CD4-positive, alpha-beta memory T cell (primary cell): ENCODE measurements at regions not wholly inside any gene's neighbourhood (a gene's known extent, or its start where the extent isn't known, plus 50 kb on each side); places are given as distances from the start of the nearest gene placed in this dataset.

Experiments used
- CTCF ChIA-PET: fragments of 350-600 bp; sonication (Branson Sonifier 250); formaldehyde crosslinking; loops from one replicate; lab custom pipeline; 2021; ENCODE audit warnings: inconsistent platforms; ENCODE audit not compliant: partially characterized antibody; lab: Charles Lee
- POLR2A ChIA-PET: fragments of 350-600 bp; sonication (Branson Sonifier 250); formaldehyde crosslinking; loops from one replicate; lab custom pipeline; 2021; ENCODE audit not compliant: partially characterized antibody; lab: Charles Lee
- DNase-seq, 5 donors: peaks; one replicate each; pipeline versions ENCODE4 v3.0.0 to v3.0.0-alpha.2; 2020 to 2022; ENCODE audit warnings: mixed read lengths in 1 of 5
- H3K27ac ChIP-seq: one replicate; pipeline ENCODE4 v1.7.0; 2013; ENCODE audit warnings: low read depth, low read length
- H3K27me3 ChIP-seq: 2 replicates; pipeline ENCODE4 v1.7.0; 2013; ENCODE audit warnings: mild to moderate bottlenecking, low read length, moderate library complexity; ENCODE audit not compliant: insufficient read depth
- H3K36me3 ChIP-seq: 2 replicates; pipeline ENCODE4 v1.7.0; 2013; ENCODE audit warnings: mild to moderate bottlenecking, low read length, moderate library complexity; ENCODE audit not compliant: insufficient read depth
- H3K4me1 ChIP-seq: 2 replicates; pipeline ENCODE4 v1.7.0; 2013; ENCODE audit warnings: mild to moderate bottlenecking, low read length, moderate library complexity; ENCODE audit not compliant: insufficient read depth
- H3K4me3 ChIP-seq, 2 donors: one replicate each; pipeline ENCODE4 v1.7.0; 2013; ENCODE audit warnings: low read length in 2 of 2, mild to moderate bottlenecking in 1 of 2
- H3K9me3 ChIP-seq, 2 donors: one replicate each; pipeline ENCODE4 v1.7.0; 2013; ENCODE audit warnings: low read length in 2 of 2, control low read depth in 1 of 2; ENCODE audit not compliant: control insufficient read depth in 1 of 2
- H3K27ac Mint-ChIP-seq, 7 donors: one replicate each; pipeline ENCODE4 v1.8.0; 2020 to 2021; ENCODE audit warnings: mixed read lengths in 7 of 7, mild to moderate bottlenecking in 6 of 7, inconsistent platforms in 3 of 7, moderate library complexity in 3 of 7
- H3K27me3 Mint-ChIP-seq, 2 donors: one replicate each; pipeline ENCODE4 v1.8.0; 2020 to 2021; ENCODE audit warnings: mixed read lengths in 2 of 2
- H3K36me3 Mint-ChIP-seq, 2 donors: one replicate each; pipeline ENCODE4 v1.8.0; 2020 to 2021; ENCODE audit warnings: mixed read lengths in 2 of 2, inconsistent platforms in 1 of 2, mild to moderate bottlenecking in 1 of 2
- H3K4me1 Mint-ChIP-seq, 4 donors: one replicate each; pipeline ENCODE4 v1.8.0; 2020 to 2021; ENCODE audit warnings: mixed read lengths in 4 of 4, mild to moderate bottlenecking in 1 of 4
- H3K4me3 Mint-ChIP-seq, 8 donors: one replicate each; pipeline ENCODE4 v1.8.0; 2020 to 2021; ENCODE audit warnings: mixed read lengths in 8 of 8, mild to moderate bottlenecking in 7 of 8, moderate library complexity in 6 of 8, inconsistent platforms in 3 of 8
- H3K9me3 Mint-ChIP-seq, 8 donors: one replicate each; pipeline ENCODE4 v1.8.0; 2020 to 2021; ENCODE audit warnings: mixed read lengths in 8 of 8, mild to moderate bottlenecking in 5 of 8, inconsistent platforms in 3 of 8, moderate library complexity in 1 of 8
- intact Hi-C: fragments of 100-400 bp; cut with micrococcal nuclease; formaldehyde crosslinking; loops from one replicate; pipeline ENCODE4 v1.15.1; 2023

- Histone ChIP-seq H3K4me1 (no peaks in the 10 kb centered on the region), H3K9me3 (no peaks in the 10 kb centered on the region), H3K27me3 (no peaks in the 10 kb centered on the region), H3K4me3 (no peak overlapping the region), H3K36me3 (no peaks in the 10 kb centered on the region), H3K27ac (no peak overlapping the region)
- DNase-seq, result no peak
- no peak overlapping the region for H3K4me3 Mint-ChIP-seq
- ChIA-PET CTCF (no interaction called here), POLR2A (no interaction called here)
- H3K4me1 Mint-ChIP-seq, result no peaks in the 10 kb centered on the region
- peaks cover 9 to 26% of the 10 kb centered on the region in 2 donors for H3K27me3 Mint-ChIP-seq
- H3K36me3 Mint-ChIP-seq, result no peaks in the 10 kb centered on the region
- H3K27ac Mint-ChIP-seq, result no peak overlapping the region
- no peaks in the 10 kb centered on the region for H3K9me3 Mint-ChIP-seq
- intact Hi-C loops, result no loop called here
These were observed 284.2 kb upstream of the POU3F1 start for GRCh38 chr1:38330799-38331198.

- Histone ChIP-seq H3K27ac (no peak overlapping the region), H3K4me1 (no peaks in the 10 kb centered on the region), H3K9me3 (no peaks in the 10 kb centered on the region), H3K4me3 (no peak overlapping the region), H3K27me3 (no peaks in the 10 kb centered on the region), H3K36me3 (no peaks in the 10 kb centered on the region)
- intact Hi-C loops, result no loop called here
- H3K4me3 Mint-ChIP-seq, result no peak overlapping the region
- POLR2A ChIA-PET, result no interaction called here
- no peak for DNase-seq
- peaks cover 12 to 21% of the 10 kb centered on the region in 2 donors for H3K27me3 Mint-ChIP-seq
- CTCF ChIA-PET, result no interaction called here
- peaks cover 0 to 5% (median 0%) of the 10 kb centered on the region in 8 donors for H3K9me3 Mint-ChIP-seq
- H3K36me3 Mint-ChIP-seq, result no peaks in the 10 kb centered on the region
- H3K4me1 Mint-ChIP-seq, result no peaks in the 10 kb centered on the region
- H3K27ac Mint-ChIP-seq, result no peak overlapping the region
These were observed 283.1 kb upstream of the POU3F1 start for GRCh38 chr1:38329644-38330043.

GRCh38 chr1:38328278-38329035 lies 281.9 kb upstream of the POU3F1 start:
- DNase-seq, result no peak
- Histone ChIP-seq H3K4me1 (no peaks in the 10 kb centered on the region), H3K9me3 (no peaks in the 10 kb centered on the region), H3K27ac (no peak overlapping the region), H3K27me3 (no peaks in the 10 kb centered on the region), H3K4me3 (no peak overlapping the region), H3K36me3 (no peaks in the 10 kb centered on the region)
- peaks cover 0 to 5% (median 0%) of the 10 kb centered on the region in 8 donors for H3K9me3 Mint-ChIP-seq
- CTCF ChIA-PET, result no interaction called here
- H3K27me3 Mint-ChIP-seq, result peaks cover 16 to 17% of the 10 kb centered on the region in 2 donors
- H3K4me3 Mint-ChIP-seq, result no peak overlapping the region
- no peaks in the 10 kb centered on the region for H3K4me1 Mint-ChIP-seq
- POLR2A ChIA-PET, result no interaction called here
- H3K27ac Mint-ChIP-seq, result no peak overlapping the region
- intact Hi-C loops, result no loop called here
- no peaks in the 10 kb centered on the region for H3K36me3 Mint-ChIP-seq

- Mint-ChIP-seq H3K36me3 (no peaks in the 10 kb centered on the region), H3K4me3 (no peak overlapping the region), H3K27me3 (peaks cover 19 to 25% of the 10 kb centered on the region in 2 donors), H3K9me3 (peaks cover 0 to 5% (median 0%) of the 10 kb centered on the region in 8 donors), H3K27ac (no peak overlapping the region), H3K4me1 (no peaks in the 10 kb centered on the region)
- DNase-seq, result no peak
- no peaks in the 10 kb centered on the region for H3K9me3 ChIP-seq
- H3K27me3 ChIP-seq, result no peaks in the 10 kb centered on the region
- H3K4me3 ChIP-seq, result no peak overlapping the region
- H3K36me3 ChIP-seq, result no peaks in the 10 kb centered on the region
- ChIA-PET CTCF (no interaction called here), POLR2A (no interaction called here)
- no peaks in the 10 kb centered on the region for H3K4me1 ChIP-seq
- no peak overlapping the region for H3K27ac ChIP-seq
- intact Hi-C loops, result no loop called here
These were observed 281.0 kb upstream of the POU3F1 start for GRCh38 chr1:38327559-38327973.

GRCh38 chr1:38326856-38327255 lies 280.3 kb upstream of the POU3F1 start:
- CTCF ChIA-PET, result no interaction called here
- no peak for DNase-seq
- Histone ChIP-seq H3K4me3 (no peak overlapping the region), H3K27ac (no peak overlapping the region), H3K36me3 (no peaks in the 10 kb centered on the region), H3K4me1 (no peaks in the 10 kb centered on the region), H3K27me3 (no peaks in the 10 kb centered on the region), H3K9me3 (no peaks in the 10 kb centered on the region)
- Mint-ChIP-seq H3K36me3 (no peaks in the 10 kb centered on the region), H3K4me1 (no peaks in the 10 kb centered on the region), H3K9me3 (peaks cover 0 to 5% (median 0%) of the 10 kb centered on the region in 8 donors), H3K27ac (no peak overlapping the region), H3K27me3 (peaks cover 20 to 28% of the 10 kb centered on the region in 2 donors), H3K4me3 (no peak overlapping the region)
- intact Hi-C loops, result no loop called here
- POLR2A ChIA-PET, result no interaction called here

GRCh38 chr1:38326135-38326534 lies 279.5 kb upstream of the POU3F1 start:
- H3K27me3 ChIP-seq, result no peaks in the 10 kb centered on the region
- CTCF ChIA-PET, result no interaction called here
- H3K36me3 Mint-ChIP-seq, result no peaks in the 10 kb centered on the region
- POLR2A ChIA-PET, result no interaction called here
- no peaks in the 10 kb centered on the region for H3K4me1 ChIP-seq
- no peaks in the 10 kb centered on the region for H3K9me3 ChIP-seq
- DNase-seq, result no peak
- H3K27ac ChIP-seq, result no peak overlapping the region
- H3K36me3 ChIP-seq, result no peaks in the 10 kb centered on the region
- intact Hi-C loops, result no loop called here
- H3K4me3 Mint-ChIP-seq, result no peak overlapping the region
- no peak overlapping the region for H3K4me3 ChIP-seq
- no peak overlapping the region for H3K27ac Mint-ChIP-seq
- H3K27me3 Mint-ChIP-seq, result peaks cover 21 to 29% of the 10 kb centered on the region in 2 donors
- no peaks in the 10 kb centered on the region for H3K4me1 Mint-ChIP-seq
- peaks cover 0 to 5% (median 0%) of the 10 kb centered on the region in 8 donors for H3K9me3 Mint-ChIP-seq

GRCh38 chr1:38312753-38313152 lies 266.2 kb upstream of the POU3F1 start:
- no peak overlapping the region for H3K4me3 ChIP-seq
- no peaks in the 10 kb centered on the region for H3K9me3 ChIP-seq
- Mint-ChIP-seq H3K27me3 (peaks cover 17 to 22% of the 10 kb centered on the region in 2 donors), H3K9me3 (peaks cover 0 to 7% (median 3%) of the 10 kb centered on the region in 8 donors), H3K4me1 (no peaks in the 10 kb centered on the region), H3K27ac (no peak overlapping the region), H3K36me3 (no peaks in the 10 kb centered on the region), H3K4me3 (no peak overlapping the region)
- CTCF ChIA-PET, result no interaction called here
- POLR2A ChIA-PET, result no interaction called here
- no peaks in the 10 kb centered on the region for H3K36me3 ChIP-seq
- intact Hi-C loops, result no loop called here
- DNase-seq, result no peak
- H3K27ac ChIP-seq, result no peak overlapping the region
- H3K27me3 ChIP-seq, result no peaks in the 10 kb centered on the region
- H3K4me1 ChIP-seq, result no peaks in the 10 kb centered on the region
